Activated naive CD4-positive, alpha-beta T cell treated with anti-CD3 and anti-CD28 coated beads, Interleukin-2, amount 50 U/mL, for 24 hours (primary cell): ENCODE measurements at regions not wholly inside any gene's neighbourhood (a gene's known extent, or its start where the extent isn't known, plus 50 kb on each side); places are given as distances from the start of the nearest gene placed in this dataset.
"Not testable (repeated sequence)": the region's sequence is repeated elsewhere in the genome, so short reads cannot be mapped to it uniquely, and the experiment has no call there.

Experiments
- H3K27ac Mint-ChIP-seq: one replicate; pipeline ENCODE4 v1.8.0; 2021; ENCODE audit warnings: mild to moderate bottlenecking, mixed read lengths
- H3K27me3 Mint-ChIP-seq: one replicate; pipeline ENCODE4 v1.8.0; 2021; ENCODE audit warnings: mixed read lengths
- H3K36me3 Mint-ChIP-seq: one replicate; pipeline ENCODE4 v1.8.0; 2021; ENCODE audit warnings: mixed read lengths
- H3K4me1 Mint-ChIP-seq: one replicate; pipeline ENCODE4 v1.8.0; 2021; ENCODE audit warnings: mixed read lengths
- H3K4me3 Mint-ChIP-seq: one replicate; pipeline ENCODE4 v1.8.0; 2021; ENCODE audit warnings: mild to moderate bottlenecking, mixed read lengths
- H3K9me3 Mint-ChIP-seq: one replicate; pipeline ENCODE4 v1.8.0; 2021; ENCODE audit warnings: mixed read lengths

- no peaks in the 10 kb centered on the region for H3K4me1 Mint-ChIP-seq
- H3K9me3 Mint-ChIP-seq = peaks cover 6% of the 10 kb centered on the region
- H3K4me3 Mint-ChIP-seq = no peak overlapping the region
- no peaks in the 10 kb centered on the region for H3K36me3 Mint-ChIP-seq
- H3K27me3 Mint-ChIP-seq = no peaks in the 10 kb centered on the region
- no peak overlapping the region for H3K27ac Mint-ChIP-seq
Measured at GRCh38 chr6:9143140-9143539, 707.8 kb upstream of the SLC35B3 start.

DNA sequence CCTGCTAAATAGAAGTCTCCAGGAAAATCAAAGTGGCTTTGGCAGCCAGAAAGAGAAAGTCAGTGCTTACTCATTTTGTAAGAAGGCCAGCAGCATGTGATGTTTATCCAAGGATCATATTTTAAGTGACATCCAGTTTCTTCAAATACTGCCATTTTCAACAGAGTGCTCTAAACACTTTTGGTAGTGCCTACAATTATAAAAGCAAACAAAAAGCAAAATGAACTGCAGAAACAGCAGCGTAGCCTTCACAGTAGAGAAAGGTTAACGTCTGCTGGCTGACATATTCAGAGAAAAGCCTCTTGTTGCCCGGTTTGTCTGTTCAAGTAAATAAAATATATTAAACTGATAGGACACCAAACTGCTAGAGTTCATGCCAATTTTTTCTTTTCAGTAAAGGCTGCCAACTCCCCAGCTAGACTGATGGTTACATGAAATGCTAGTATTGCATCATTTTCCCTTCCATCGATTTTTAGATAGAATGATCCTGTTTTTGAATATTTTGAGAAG lies 705.7 kb upstream of the SLC35B3 start:
- no peak overlapping the region for H3K4me3 Mint-ChIP-seq
- H3K27ac Mint-ChIP-seq = no peak overlapping the region
- H3K4me1 Mint-ChIP-seq = no peaks in the 10 kb centered on the region
- no peaks in the 10 kb centered on the region for H3K36me3 Mint-ChIP-seq
- H3K27me3 Mint-ChIP-seq = no peaks in the 10 kb centered on the region
- H3K9me3 Mint-ChIP-seq = peaks cover 6% of the 10 kb centered on the region

DNA sequence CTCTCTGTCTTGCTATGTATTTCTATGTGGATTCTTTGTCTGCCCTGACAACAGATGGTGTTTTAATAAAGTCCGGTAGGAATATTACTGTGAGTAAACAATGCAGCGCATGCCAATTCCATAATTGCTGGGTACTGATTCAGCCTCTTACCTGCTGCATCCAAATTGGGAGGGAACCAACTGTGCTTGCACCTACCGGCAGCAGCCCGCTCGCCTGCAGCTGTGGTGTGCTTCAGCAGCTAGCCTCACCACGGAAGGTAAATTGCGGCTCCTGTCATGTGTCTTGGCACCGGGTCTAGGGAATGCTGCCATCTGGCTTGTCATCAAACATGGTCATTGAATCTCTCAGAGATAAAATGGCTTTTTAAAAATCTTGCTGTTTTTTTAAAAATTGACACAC lies 704.8 kb upstream of the SLC35B3 start:
- H3K27ac Mint-ChIP-seq = no peak overlapping the region
- no peaks in the 10 kb centered on the region for H3K36me3 Mint-ChIP-seq
- H3K9me3 Mint-ChIP-seq = peaks cover 6% of the 10 kb centered on the region

GRCh38 chr6:9139746-9140145 lies 704.4 kb upstream of the SLC35B3 start:
- H3K4me1 Mint-ChIP-seq = no peaks in the 10 kb centered on the region
- H3K27ac Mint-ChIP-seq = no peak overlapping the region
- H3K4me3 Mint-ChIP-seq = no peak overlapping the region
- peaks cover 4% of the 10 kb centered on the region for H3K9me3 Mint-ChIP-seq
- H3K27me3 Mint-ChIP-seq = no peaks in the 10 kb centered on the region
- no peaks in the 10 kb centered on the region for H3K36me3 Mint-ChIP-seq

More for the DNA sequence above, 704.8 kb upstream of the SLC35B3 start:
- H3K4me3 Mint-ChIP-seq = no peak overlapping the region
- no peaks in the 10 kb centered on the region for H3K27me3 Mint-ChIP-seq
- H3K4me1 Mint-ChIP-seq = no peaks in the 10 kb centered on the region

GRCh38 chr6:9138936-9139335 lies 703.6 kb upstream of the SLC35B3 start:
- Mint-ChIP-seq H3K27me3 (no peaks in the 10 kb centered on the region), H3K4me1 (no peaks in the 10 kb centered on the region), H3K27ac (no peak overlapping the region), H3K4me3 (no peak overlapping the region), H3K36me3 (no peaks in the 10 kb centered on the region), H3K9me3 (no peaks in the 10 kb centered on the region)

DNA sequence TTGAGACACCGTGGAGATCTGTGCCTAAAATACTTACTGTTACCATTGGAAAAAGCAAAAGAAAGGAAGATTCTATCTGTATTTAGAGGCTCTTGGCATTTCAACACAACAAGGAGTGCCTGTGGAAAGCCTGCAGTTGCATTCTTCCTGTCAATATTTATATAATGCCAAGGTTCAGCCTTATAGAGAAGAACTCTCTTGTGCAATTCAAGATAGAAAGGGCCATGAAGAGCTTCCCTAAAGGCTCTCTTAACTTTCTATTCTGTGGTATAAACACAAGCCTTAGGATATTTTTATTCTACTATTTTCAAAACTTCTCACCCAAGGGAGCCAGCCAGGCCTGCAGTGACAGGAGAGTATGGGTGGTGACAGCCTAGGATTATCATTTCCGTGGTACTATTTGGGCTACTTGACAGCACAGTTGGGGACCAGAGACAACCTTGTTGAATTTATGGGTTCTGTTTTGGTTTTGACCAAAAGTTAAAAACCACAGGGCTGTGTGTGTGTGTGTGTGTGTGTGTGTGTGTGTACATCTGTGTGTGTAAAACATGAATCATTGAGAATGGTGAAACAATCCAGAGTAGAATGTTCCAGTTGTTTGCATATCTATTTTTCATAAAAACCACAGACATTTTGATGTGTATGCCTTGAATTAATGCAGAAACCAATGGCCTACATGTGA lies 700.9 kb upstream of the SLC35B3 start:
- Mint-ChIP-seq H3K4me3 (no peak overlapping the region), H3K27ac (no peak overlapping the region), H3K27me3 (no peaks in the 10 kb centered on the region), H3K9me3 (no peaks in the 10 kb centered on the region), H3K36me3 (no peaks in the 10 kb centered on the region), H3K4me1 (no peaks in the 10 kb centered on the region)

DNA sequence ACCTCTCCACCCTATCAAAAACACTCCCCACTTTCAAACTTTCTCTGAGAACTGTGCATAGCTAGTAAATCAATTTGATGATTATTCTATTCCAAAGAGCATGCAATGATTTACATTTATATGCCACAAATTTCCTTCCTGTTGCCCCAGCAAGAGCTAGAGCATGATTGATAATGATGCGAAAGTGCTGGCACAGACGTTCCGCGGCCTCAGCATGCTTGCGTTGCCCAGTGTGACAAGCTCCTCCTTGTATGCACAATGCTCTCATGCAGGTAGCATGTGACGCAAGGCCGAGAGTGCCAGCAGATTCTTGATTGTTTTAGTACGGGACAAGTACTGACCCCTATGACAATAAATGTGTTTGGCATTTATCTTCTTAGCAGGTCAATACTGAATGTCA lies 696.3 kb upstream of the SLC35B3 start:
- Mint-ChIP-seq H3K4me3 (no peak overlapping the region), H3K4me1 (no peaks in the 10 kb centered on the region), H3K9me3 (no peaks in the 10 kb centered on the region)

DNA sequence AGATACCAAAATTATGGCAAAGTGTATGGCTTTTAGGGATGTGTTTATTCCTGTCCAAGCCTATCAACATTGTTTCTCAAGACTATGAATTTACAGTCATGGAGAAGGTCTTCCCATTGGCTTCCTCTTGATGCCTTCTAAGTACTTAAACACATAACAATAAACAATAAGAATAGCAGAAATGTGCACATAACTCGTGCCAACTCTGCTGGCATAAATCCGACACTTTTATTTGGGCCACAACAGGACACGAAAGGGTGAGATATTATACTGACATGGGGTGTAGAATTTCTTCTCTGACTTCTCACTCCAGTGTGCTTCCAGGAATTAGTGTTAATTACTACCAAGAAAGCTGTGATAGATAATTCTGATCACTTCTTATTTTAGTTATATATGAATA lies 695.9 kb upstream of the SLC35B3 start:
- no peaks in the 10 kb centered on the region for H3K36me3 Mint-ChIP-seq
- H3K27me3 Mint-ChIP-seq = no peaks in the 10 kb centered on the region
- no peak overlapping the region for H3K4me3 Mint-ChIP-seq
- H3K9me3 Mint-ChIP-seq = no peaks in the 10 kb centered on the region
- H3K4me1 Mint-ChIP-seq = no peaks in the 10 kb centered on the region
- no peak overlapping the region for H3K27ac Mint-ChIP-seq

More for the DNA sequence above, 696.3 kb upstream of the SLC35B3 start:
- no peak overlapping the region for H3K27ac Mint-ChIP-seq
- H3K36me3 Mint-ChIP-seq = no peaks in the 10 kb centered on the region
- no peaks in the 10 kb centered on the region for H3K27me3 Mint-ChIP-seq

DNA sequence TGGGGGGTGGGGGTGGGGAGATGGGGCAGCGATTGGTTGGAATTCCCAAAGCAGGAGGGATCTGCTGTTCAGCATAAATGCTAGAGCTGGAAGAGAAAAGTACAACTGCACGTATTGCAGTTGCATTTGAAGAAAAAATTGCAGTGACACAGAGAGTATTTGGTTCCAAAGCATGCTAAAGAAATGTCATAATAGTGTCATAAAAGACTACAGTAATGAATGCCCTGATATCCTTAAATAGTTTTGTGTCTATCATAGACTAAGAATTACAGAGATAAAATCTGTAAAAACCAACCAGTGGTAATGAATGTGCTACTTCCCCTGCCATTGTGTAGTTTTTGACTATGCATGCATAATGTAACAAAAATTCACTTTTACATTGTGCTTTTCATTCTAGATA lies 693.6 kb upstream of the SLC35B3 start:
- Mint-ChIP-seq H3K4me1 (no peaks in the 10 kb centered on the region), H3K36me3 (no peaks in the 10 kb centered on the region), H3K4me3 (no peak overlapping the region), H3K27ac (no peak overlapping the region), H3K27me3 (no peaks in the 10 kb centered on the region), H3K9me3 (no peaks in the 10 kb centered on the region)

DNA sequence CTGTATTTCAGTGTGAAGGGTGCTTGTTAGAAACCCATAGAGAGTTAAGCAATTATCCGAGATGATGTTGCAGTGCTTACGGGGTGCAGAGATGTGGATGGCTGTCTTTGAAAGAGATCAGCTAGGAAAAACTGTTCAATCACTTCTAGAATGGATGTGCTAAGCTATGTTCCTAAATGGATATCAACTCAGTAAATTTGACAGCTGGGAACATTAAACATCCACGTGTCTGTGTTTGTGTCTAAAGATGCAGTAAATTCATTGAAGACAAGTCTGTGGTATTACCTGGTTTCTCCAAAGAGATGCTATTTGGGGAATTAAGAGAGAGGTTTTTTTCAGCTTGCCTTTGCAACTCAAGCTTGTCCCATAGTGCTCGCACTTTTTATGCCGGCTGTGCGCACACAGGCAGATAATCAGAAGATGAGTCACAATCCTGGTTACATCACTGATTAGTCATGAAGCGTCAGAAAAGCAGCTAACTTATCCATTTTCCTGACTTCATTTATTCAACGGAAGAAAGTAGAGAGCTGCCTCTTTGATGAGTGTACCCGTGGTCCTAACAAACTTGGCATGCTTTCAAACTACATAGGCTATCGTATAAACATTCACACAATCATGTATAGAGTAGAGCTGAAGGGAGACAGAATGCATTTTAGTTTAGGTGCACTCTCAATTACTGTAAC lies 691.7 kb upstream of the SLC35B3 start:
- Mint-ChIP-seq H3K27me3 (no peaks in the 10 kb centered on the region), H3K4me1 (no peaks in the 10 kb centered on the region), H3K27ac (no peak overlapping the region), H3K4me3 (no peak overlapping the region), H3K9me3 (no peaks in the 10 kb centered on the region), H3K36me3 (no peaks in the 10 kb centered on the region)

DNA sequence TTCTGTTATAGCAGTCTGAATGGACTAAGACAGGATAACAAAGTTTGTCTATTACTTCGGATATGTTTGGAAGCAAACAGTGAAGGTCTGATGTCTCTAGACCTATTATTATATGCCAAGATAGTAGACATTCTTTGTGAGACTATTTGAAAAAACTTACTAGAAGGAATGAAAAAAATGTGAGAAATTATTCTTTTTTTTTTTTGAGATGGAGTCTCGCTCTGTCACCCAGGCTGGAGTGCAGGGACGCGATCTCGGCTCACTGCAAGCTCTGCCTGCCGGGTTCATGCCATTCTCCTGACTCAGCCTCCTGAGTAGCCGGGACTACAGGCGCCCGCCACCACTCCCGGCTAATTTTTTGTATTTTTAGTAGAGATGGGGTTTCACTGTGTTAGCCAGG lies 690.7 kb upstream of the SLC35B3 start:
- H3K27ac Mint-ChIP-seq, H3K9me3 Mint-ChIP-seq, H3K27me3 Mint-ChIP-seq, H3K36me3 Mint-ChIP-seq, H3K4me1 Mint-ChIP-seq, H3K4me3 Mint-ChIP-seq: not testable (repeated sequence)

- no peak overlapping the region for H3K4me3 Mint-ChIP-seq
- no peaks in the 10 kb centered on the region for H3K9me3 Mint-ChIP-seq
- no peaks in the 10 kb centered on the region for H3K36me3 Mint-ChIP-seq
- H3K27me3 Mint-ChIP-seq = no peaks in the 10 kb centered on the region
- no peaks in the 10 kb centered on the region for H3K4me1 Mint-ChIP-seq
- no peak overlapping the region for H3K27ac Mint-ChIP-seq
Measured at GRCh38 chr6:9121549-9121948, 686.2 kb upstream of the SLC35B3 start.

DNA sequence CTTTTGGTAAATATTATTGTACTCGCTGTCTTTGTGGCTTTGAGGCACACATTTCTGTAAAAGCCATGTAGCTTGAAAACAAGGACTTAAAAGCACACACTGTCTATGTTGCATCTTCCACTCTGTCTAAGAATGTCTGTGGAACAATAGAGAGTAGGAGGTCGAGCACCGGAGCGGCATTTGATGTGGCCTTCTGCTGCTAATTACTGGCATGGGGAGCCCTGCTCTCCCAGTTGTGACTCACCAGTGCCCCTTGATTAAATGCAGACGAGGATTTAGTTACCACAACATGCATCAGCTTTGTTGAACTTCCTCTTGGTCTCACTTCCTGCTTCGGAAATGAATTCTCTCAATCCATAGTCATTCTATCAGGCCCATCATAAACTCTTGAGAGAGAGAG lies 680.7 kb upstream of the SLC35B3 start:
- Mint-ChIP-seq H3K36me3 (no peaks in the 10 kb centered on the region), H3K4me3 (no peak overlapping the region), H3K4me1 (no peaks in the 10 kb centered on the region), H3K27ac (no peak overlapping the region), H3K27me3 (no peaks in the 10 kb centered on the region), H3K9me3 (peaks cover 5% of the 10 kb centered on the region)

- H3K9me3 Mint-ChIP-seq = peaks cover 5% of the 10 kb centered on the region
- H3K4me1 Mint-ChIP-seq = no peaks in the 10 kb centered on the region
- no peak overlapping the region for H3K27ac Mint-ChIP-seq
- H3K27me3 Mint-ChIP-seq = no peaks in the 10 kb centered on the region
- H3K4me3 Mint-ChIP-seq = no peak overlapping the region
- H3K36me3 Mint-ChIP-seq = no peaks in the 10 kb centered on the region
Measured at GRCh38 chr6:9112544-9112943, 677.2 kb upstream of the SLC35B3 start.

DNA sequence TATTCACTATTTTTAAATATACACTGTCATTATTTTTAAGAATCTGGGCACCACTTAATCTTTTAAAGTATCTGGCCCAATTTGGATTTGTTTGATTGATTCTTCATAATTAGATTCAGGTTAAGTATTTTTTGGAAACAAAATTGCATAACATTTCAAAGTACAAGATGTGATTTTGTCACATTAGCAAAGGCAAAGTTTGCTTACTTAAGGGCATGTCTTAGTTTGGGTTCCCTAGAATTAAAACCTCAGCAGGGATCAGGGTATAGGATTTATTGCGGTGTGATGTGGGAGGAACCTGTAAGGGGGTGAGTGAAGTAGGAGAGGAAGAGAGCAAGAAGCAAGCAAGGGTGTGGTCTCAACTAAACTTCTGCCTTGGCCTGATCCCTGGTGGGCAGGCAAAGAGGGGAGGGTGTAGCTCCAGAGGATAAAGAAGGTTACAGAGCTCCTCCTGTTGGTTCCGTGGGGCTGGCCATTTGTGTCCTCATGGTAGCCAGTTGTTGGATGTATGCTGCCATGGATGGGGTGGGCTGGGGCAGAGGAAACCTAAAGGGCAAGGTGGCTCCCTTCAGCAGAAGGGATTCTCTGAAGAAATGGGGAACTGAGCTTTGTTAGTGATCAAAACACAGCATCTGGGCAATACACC lies 668.7 kb upstream of the SLC35B3 start:
- no peaks in the 10 kb centered on the region for H3K4me1 Mint-ChIP-seq
- H3K27ac Mint-ChIP-seq = no peak overlapping the region
- no peaks in the 10 kb centered on the region for H3K27me3 Mint-ChIP-seq
- peaks cover 7% of the 10 kb centered on the region for H3K9me3 Mint-ChIP-seq
- no peaks in the 10 kb centered on the region for H3K36me3 Mint-ChIP-seq
- H3K4me3 Mint-ChIP-seq = no peak overlapping the region

DNA sequence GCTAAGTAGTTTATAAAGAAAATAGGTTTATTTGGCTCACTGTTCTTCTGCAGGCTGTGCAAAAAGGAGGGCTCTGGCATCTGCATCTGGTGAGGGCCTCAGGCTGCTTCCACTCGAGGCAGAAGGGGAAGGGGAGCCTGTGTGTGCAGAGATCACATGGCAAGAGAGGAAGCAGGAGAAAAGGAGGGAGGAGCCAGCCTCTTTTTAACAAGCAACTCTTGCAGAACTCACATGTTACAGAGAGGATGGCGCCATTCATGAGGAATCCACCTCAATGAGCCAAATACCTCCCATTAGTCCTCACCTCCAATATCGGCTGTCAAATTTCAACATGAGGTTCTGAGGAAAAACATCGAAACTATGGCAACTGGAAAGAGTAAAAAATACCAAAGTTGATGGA lies 666.6 kb upstream of the SLC35B3 start:
- H3K4me3 Mint-ChIP-seq = no peak overlapping the region
- H3K36me3 Mint-ChIP-seq = no peaks in the 10 kb centered on the region
- H3K4me1 Mint-ChIP-seq = no peaks in the 10 kb centered on the region
- no peak overlapping the region for H3K27ac Mint-ChIP-seq
- H3K27me3 Mint-ChIP-seq = no peaks in the 10 kb centered on the region
- peaks cover 7% of the 10 kb centered on the region for H3K9me3 Mint-ChIP-seq
